Mesendoderm (in vitro differentiated cells): ENCODE measurements at regions not wholly inside any gene's neighbourhood (a gene's known extent, or its start where the extent isn't known, plus 50 kb on each side); places are given as distances from the start of the nearest gene placed in this dataset.
A peak's percentile ranks its signal among the peaks of the same experiment; 100 is the strongest.

Source experiments
- DNase-seq: peaks from one replicate; pipeline ENCODE4 v3.0.0; 2013
- H2AK5ac ChIP-seq: 2 replicates; pipeline ENCODE4 v1.6.1; 2013; ENCODE audit warnings: low read length, inconsistent platforms
- H2BK120ac ChIP-seq: 2 replicates; pipeline ENCODE4 v1.6.1; 2013; ENCODE audit warnings: low read depth, mild to moderate bottlenecking, low read length, moderate library complexity, mixed read lengths
- H2BK15ac ChIP-seq: replicated peaks from 2 replicates; pipeline ENCODE4 v1.6.1; 2013; ENCODE audit warnings: low read depth, mild to moderate bottlenecking, moderate library complexity
- H2BK5ac ChIP-seq: 2 replicates; pipeline ENCODE4 v1.6.1; 2013; ENCODE audit warnings: low read length, inconsistent platforms
- H3K18ac ChIP-seq: 2 replicates; pipeline ENCODE4 v1.6.1; 2013; ENCODE audit warnings: mild to moderate bottlenecking, low read length, mixed read lengths
- H3K23ac ChIP-seq: one replicate; pipeline ENCODE4 v1.6.1; 2013; ENCODE audit warnings: low read length
- H3K27ac ChIP-seq: 2 replicates; pipeline ENCODE4 v1.5.1; 2013; ENCODE audit warnings: low read depth, mild to moderate bottlenecking, inconsistent platforms, low read length, moderate library complexity
- H3K27me3 ChIP-seq: 2 replicates; pipeline ENCODE4 v1.6.1; 2013; ENCODE audit warnings: low read length, control low read depth, mild to moderate bottlenecking, inconsistent platforms; ENCODE audit not compliant: insufficient read depth, poor library complexity
- H3K36me3 ChIP-seq: 2 replicates; pipeline ENCODE4 v1.6.1; 2013; ENCODE audit warnings: low read length, inconsistent platforms; ENCODE audit not compliant: control insufficient read depth, insufficient read depth
- H3K4ac ChIP-seq: one replicate; pipeline ENCODE4 v1.6.1; 2013; ENCODE audit warnings: low read depth, mild to moderate bottlenecking, low read length, moderate library complexity
- H3K4me1 ChIP-seq: 2 replicates; pipeline ENCODE4 v1.6.1; 2013; ENCODE audit warnings: low read depth, low read length, inconsistent platforms; ENCODE audit not compliant: control insufficient read depth
- H3K4me2 ChIP-seq: 2 replicates; pipeline ENCODE4 v1.6.1; 2013; ENCODE audit warnings: low read length
- H3K4me3 ChIP-seq: 2 replicates; pipeline ENCODE4 v1.5.1; 2013; ENCODE audit warnings: mild to moderate bottlenecking, low read length
- H3K56ac ChIP-seq: one replicate; pipeline ENCODE4 v1.6.1; 2013; ENCODE audit warnings: low read length
- H3K79me1 ChIP-seq: 2 replicates; pipeline ENCODE4 v1.6.1; 2013; ENCODE audit warnings: low read length, inconsistent platforms
- H3K79me2 ChIP-seq: 2 replicates; pipeline ENCODE4 v1.6.1; 2013; ENCODE audit warnings: mild to moderate bottlenecking, low read length; ENCODE audit not compliant: control insufficient read depth, insufficient read depth
- H3K9ac ChIP-seq: 2 replicates; pipeline ENCODE4 v1.6.1; 2013; ENCODE audit warnings: low read length, inconsistent platforms
- H4K5ac ChIP-seq: one replicate; pipeline ENCODE4 v1.6.1; 2013; ENCODE audit warnings: low read length
- H4K8ac ChIP-seq: one replicate; pipeline ENCODE4 v1.6.1; 2013; ENCODE audit warnings: low read depth, mild to moderate bottlenecking, control low read depth, low read length, moderate library complexity
- WGBS: extraction: QIAGEN DNeasy Blood & Tissue Kit; methylation state at CpG from one replicate; pipeline ENCODE4 v1.1.7; 2013; ENCODE audit warnings: low lambda C conversion rate, missing lambda C conversion rate; ENCODE audit not compliant: insufficient coverage; ENCODE audit errors: extremely low coverage; 5-methylcytosine and 5-hydroxymethylcytosine counted together

DNA sequence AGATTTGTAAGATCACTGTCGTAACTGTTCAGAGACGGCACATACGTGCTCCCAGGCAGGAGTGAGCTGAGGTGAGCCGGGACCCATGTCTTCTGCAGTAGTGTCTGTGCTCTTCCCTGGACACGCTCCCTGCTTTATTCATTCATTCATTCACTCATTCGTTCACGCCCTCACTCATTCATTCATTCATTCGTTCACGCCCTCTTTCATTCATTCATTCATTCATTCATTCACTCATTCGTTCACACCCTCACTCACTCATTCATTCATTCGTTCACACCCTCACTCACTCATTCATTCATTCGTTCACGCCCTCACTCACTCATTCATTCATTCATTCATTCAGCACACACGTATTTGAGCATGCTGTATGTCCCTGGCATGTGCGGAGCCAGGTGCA lies 207.0 kb downstream of the GLI2 start:
- H4K5ac ChIP-seq = no peak overlapping the region
- no peak overlapping the region for H2AK5ac ChIP-seq
- H3K4me2 ChIP-seq = no peak overlapping the region
- H2BK15ac ChIP-seq = no peak overlapping the region
- no peak for DNase-seq
- no peak overlapping the region for H2BK5ac ChIP-seq
- no peaks in the 10 kb centered on the region for H3K27me3 ChIP-seq
- H3K79me1 ChIP-seq = peaks cover 8% of the 10 kb centered on the region
- no peak overlapping the region for H4K8ac ChIP-seq
- no peak overlapping the region for H2BK120ac ChIP-seq
- H3K18ac ChIP-seq = no peak overlapping the region
- H3K56ac ChIP-seq = no peak overlapping the region
- H3K4me1 ChIP-seq = peaks cover 15% of the 10 kb centered on the region
- no peaks in the 10 kb centered on the region for H3K79me2 ChIP-seq
- no peak overlapping the region for H3K4ac ChIP-seq
- no peaks in the 10 kb centered on the region for H3K36me3 ChIP-seq
- WGBS = 100% methylated on average over 8 of the region's 15 CpGs
- no peak overlapping the region for H3K23ac ChIP-seq
- no peak overlapping the region for H3K27ac ChIP-seq
- H3K4me3 ChIP-seq = no peak overlapping the region
- no peak overlapping the region for H3K9ac ChIP-seq

DNA sequence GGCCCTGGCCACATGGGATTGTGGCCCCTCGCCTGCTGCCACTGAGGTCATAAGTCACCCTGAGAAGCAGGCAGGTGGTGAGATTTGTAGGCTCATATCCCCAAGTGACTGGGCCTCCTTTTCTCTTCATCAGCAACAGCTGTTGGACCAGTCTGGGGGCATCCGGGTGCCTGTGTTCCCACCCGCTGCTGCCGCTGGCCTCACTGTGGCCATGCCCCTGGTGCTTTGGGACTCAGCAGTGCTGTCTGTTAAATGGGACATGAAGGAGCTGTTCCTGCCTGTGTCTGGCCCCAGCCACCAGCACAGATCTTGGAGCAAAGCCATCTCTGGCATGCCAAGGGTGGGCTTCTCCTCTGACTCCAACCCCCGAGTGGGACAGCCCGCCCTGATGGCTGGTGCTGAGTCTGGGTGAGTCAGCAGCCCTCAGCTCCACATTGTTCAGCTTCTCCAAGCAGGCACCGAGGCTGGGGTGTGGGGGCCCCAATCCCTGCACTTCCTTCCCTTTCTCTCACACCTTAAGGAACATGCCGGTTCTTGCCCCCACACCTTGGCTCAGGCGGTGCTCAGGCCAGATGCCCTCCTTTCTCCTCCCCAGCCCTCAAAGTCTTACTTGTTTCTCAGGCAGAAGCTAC lies 207.9 kb downstream of the GLI2 start:
- Histone ChIP-seq H3K56ac (no peak overlapping the region), H3K27me3 (no peaks in the 10 kb centered on the region), H3K27ac (no peak overlapping the region), H2BK5ac (no peak overlapping the region), H3K4ac (no peak overlapping the region), H3K4me3 (no peak overlapping the region), H2BK15ac (no peak overlapping the region), H3K36me3 (no peaks in the 10 kb centered on the region), H3K79me2 (no peaks in the 10 kb centered on the region), H3K9ac (no peak overlapping the region), H3K23ac (no peak overlapping the region), H4K5ac (no peak overlapping the region), H4K8ac (no peak overlapping the region), H3K4me1 (peaks cover 10% of the 10 kb centered on the region), H3K79me1 (peaks cover 8% of the 10 kb centered on the region), H3K4me2 (no peak overlapping the region), H2AK5ac (no peak overlapping the region), H2BK120ac (no peak overlapping the region), H3K18ac (no peak overlapping the region)
- no CpG with 5 or more reads among the region's 9 CpGs for WGBS
- DNase-seq = no peak

DNA sequence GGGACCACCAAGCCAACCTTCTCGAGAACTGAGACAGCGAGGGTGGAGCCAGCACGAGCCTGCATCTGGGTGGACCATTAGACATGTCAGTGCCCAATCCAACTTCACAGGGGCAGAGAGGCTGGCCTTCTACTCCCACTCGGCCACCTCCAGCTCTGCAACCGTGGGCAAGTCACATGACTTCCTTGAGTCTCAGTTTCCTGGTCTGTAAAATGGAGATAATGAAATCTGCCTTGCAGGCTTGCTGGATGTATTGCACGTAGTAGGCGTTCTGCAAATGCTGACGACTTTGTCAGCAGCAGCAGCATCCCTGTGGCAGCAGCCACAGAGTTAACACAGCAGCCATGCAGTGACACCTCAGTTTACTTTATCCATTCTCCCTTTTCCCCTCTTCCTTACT lies 208.9 kb downstream of the GLI2 start:
- Histone ChIP-seq H3K4me2 (no peak overlapping the region), H3K23ac (no peak overlapping the region), H3K18ac (no peak overlapping the region), H4K8ac (no peak overlapping the region), H4K5ac (no peak overlapping the region), H3K4me1 (peaks cover 6% of the 10 kb centered on the region), H3K79me2 (no peaks in the 10 kb centered on the region), H2AK5ac (no peak overlapping the region), H3K4me3 (no peak overlapping the region), H3K36me3 (no peaks in the 10 kb centered on the region), H3K9ac (no peak overlapping the region), H3K27ac (no peak overlapping the region), H3K79me1 (peaks cover 8% of the 10 kb centered on the region), H2BK120ac (no peak overlapping the region), H2BK5ac (no peak overlapping the region), H3K27me3 (no peaks in the 10 kb centered on the region), H3K56ac (no peak overlapping the region), H3K4ac (no peak overlapping the region), H2BK15ac (no peak overlapping the region)
- WGBS = no CpG with 5 or more reads among the region's 8 CpGs
- DNase-seq = no peak

DNA sequence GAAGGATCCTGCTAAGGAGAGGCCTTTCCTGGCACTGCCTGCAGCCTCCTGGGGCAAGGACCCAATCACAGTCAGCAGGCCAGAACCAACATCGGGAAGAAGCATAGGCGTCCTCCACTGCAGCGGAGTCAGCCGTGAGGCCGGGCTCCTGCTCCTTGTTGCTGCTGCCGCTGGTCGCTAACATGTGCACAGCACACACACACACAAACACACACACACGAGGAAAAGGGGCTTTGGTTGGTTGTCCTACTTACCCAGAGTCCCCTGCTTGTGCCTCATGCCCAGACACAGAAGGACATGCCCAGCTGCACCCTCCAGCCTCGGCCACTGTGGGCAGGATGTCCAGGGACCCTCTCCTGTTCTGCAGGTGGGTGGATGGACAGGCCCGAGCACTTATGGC lies 209.4 kb downstream of the GLI2 start:
- no CpG with 5 or more reads among the region's 10 CpGs for WGBS
- no peak overlapping the region for H3K23ac ChIP-seq

DNA sequence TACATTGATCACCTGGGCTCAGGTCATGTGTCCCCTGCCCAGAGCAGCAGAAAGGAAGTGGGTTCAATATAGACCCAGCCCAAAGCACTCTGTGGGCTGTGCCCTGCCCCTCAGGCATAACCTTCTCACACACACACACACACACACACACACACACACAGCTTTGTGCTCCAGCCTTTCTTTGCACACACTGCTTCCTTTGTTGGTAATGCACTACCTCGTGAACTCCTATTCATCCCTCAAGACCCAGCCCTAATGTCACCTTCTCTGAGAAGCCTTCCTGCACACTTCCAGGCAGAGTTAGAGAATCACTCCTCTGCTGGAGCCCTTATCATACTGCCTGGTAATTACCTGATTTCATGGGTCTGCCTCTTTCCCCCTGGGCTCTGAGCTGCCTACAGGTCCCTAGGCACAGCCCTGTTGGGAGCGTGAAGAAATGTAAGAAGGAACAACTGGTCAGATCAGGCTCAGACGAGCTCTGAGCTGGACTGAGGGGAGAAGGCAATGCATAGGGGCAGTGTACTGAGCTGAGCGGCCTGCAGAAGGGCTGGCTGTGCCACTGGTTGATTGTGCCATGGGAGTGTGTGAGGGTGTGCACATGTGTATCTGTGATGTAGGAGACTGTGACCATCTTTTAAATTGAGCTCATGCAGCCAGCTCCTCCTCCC lies 210.3 kb downstream of the GLI2 start:
- Histone ChIP-seq H2AK5ac (no peak overlapping the region), H3K79me1 (peaks cover 2% of the 10 kb centered on the region), H2BK5ac (no peak overlapping the region), H3K4me2 (no peak overlapping the region), H3K56ac (peak overlapping the region; percentile 3), H3K27ac (no peak overlapping the region), H3K4me1 (no peaks in the 10 kb centered on the region), H3K23ac (no peak overlapping the region), H3K4me3 (no peak overlapping the region), H2BK120ac (no peak overlapping the region), H3K79me2 (no peaks in the 10 kb centered on the region), H2BK15ac (no peak overlapping the region), H4K5ac (no peak overlapping the region), H3K9ac (no peak overlapping the region), H3K27me3 (no peaks in the 10 kb centered on the region), H3K36me3 (no peaks in the 10 kb centered on the region), H3K4ac (no peak overlapping the region), H4K8ac (no peak overlapping the region), H3K18ac (no peak overlapping the region)
- WGBS = no CpG with 5 or more reads among the region's 4 CpGs
- no peak for DNase-seq

More for the DNA sequence above, 209.4 kb downstream of the GLI2 start:
- H2BK5ac ChIP-seq = no peak overlapping the region
- no peaks in the 10 kb centered on the region for H3K27me3 ChIP-seq
- no peak overlapping the region for H4K5ac ChIP-seq
- H3K4me2 ChIP-seq = no peak overlapping the region
- H3K79me2 ChIP-seq = no peaks in the 10 kb centered on the region
- no peak overlapping the region for H2BK120ac ChIP-seq
- H4K8ac ChIP-seq = no peak overlapping the region
- no peak for DNase-seq
- no peak overlapping the region for H2AK5ac ChIP-seq
- H3K18ac ChIP-seq = no peak overlapping the region
- H3K9ac ChIP-seq = no peak overlapping the region
- H3K4me3 ChIP-seq = no peak overlapping the region
- no peak overlapping the region for H3K4ac ChIP-seq
- peaks cover 6% of the 10 kb centered on the region for H3K79me1 ChIP-seq
- peaks cover 1% of the 10 kb centered on the region for H3K4me1 ChIP-seq
- no peak overlapping the region for H2BK15ac ChIP-seq
- H3K56ac ChIP-seq = no peak overlapping the region
- H3K27ac ChIP-seq = no peak overlapping the region
- no peaks in the 10 kb centered on the region for H3K36me3 ChIP-seq

DNA sequence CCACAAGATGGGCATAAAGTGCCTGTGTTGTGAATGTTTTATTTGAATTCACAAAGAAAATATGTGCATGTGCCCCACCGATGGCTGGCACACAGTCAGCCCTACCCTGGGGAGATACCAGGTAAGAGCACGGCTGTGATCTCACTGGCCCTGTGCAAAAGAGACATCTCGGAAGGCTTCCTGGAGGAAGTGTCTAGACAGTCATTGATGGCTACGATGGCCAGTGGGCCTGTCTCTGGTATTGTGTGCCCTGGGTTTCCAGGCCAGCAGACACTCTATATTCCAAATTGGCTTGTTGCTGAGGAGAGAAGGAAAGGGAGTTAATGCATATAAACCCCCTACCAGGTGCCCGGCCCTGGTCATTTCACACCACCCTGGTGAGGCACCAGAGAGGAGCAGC lies 211.7 kb downstream of the GLI2 start:
- H3K4me3 ChIP-seq = no peak overlapping the region
- H4K5ac ChIP-seq = no peak overlapping the region
- peaks cover 2% of the 10 kb centered on the region for H3K79me1 ChIP-seq
- no peak overlapping the region for H2BK15ac ChIP-seq
- H3K27ac ChIP-seq = no peak overlapping the region
- no peak for DNase-seq
- H3K23ac ChIP-seq = no peak overlapping the region
- H2BK5ac ChIP-seq = no peak overlapping the region
- no peaks in the 10 kb centered on the region for H3K36me3 ChIP-seq
- no peaks in the 10 kb centered on the region for H3K27me3 ChIP-seq
- no peak overlapping the region for H3K4ac ChIP-seq
- H3K4me1 ChIP-seq = no peaks in the 10 kb centered on the region
- H4K8ac ChIP-seq = no peak overlapping the region
- H3K56ac ChIP-seq = no peak overlapping the region
- H3K79me2 ChIP-seq = no peaks in the 10 kb centered on the region
- WGBS = no CpG with 5 or more reads among the region's 5 CpGs
- H2BK120ac ChIP-seq = no peak overlapping the region
- H3K4me2 ChIP-seq = no peak overlapping the region
- no peak overlapping the region for H3K18ac ChIP-seq
- no peak overlapping the region for H2AK5ac ChIP-seq
- H3K9ac ChIP-seq = no peak overlapping the region
